Stimulated activated CD8-positive, alpha-beta memory T cell treated with anti-CD3 and anti-CD28 coated beads, Interleukin-2, amount 100 ng/mL, for 1 hour (primary cell): ENCODE measurements at regions not wholly inside any gene's neighbourhood (a gene's known extent, or its start where the extent isn't known, plus 50 kb on each side); places are given as distances from the start of the nearest gene placed in this dataset.

Experiments used
- DNase-seq, 2 donors: peaks; one replicate each; pipeline ENCODE4 v3.0.0-alpha.2; 2020; ENCODE audit warnings: low read depth in 2 of 2

DNA sequence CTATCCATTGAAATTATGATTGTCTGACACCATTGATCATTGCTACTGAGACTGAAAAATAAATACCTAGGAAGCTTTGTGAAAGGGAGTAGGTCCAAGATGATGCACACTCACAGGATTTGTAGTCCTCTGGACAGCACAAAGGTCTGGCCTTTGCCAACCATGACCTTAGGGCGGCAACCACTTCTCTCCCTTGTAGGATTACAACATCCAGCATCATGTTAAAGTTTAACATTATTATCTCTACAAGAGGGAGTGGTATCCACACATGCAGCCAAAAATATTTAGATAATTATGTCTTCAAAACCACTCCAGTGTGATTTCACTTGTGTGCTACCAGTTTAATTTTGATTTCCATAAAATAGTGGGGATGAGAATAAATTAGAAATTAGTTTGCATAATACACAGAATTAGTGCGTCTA is 51.1 kb upstream of the NHSL1 start:
- DNase-seq: no peak

DNA sequence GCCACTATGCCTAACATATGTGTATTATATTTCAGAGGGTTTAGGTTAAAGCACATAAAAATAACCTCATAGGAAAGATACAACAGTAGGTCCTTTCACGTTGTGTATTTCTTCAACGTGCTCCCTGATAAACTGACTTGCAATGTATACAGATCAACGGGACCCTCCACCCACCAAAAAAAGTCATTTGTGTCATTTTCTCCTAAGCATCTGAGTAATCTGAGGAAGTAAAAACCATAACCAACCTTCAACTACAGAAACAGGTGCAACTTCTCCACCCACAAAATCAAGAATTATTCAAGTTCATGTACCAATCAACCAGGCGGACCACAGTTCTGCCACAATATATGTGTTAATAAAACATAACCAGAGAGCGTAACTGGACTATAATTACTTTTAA is 54.9 kb upstream of the NHSL1 start:
- no peak for DNase-seq

DNA sequence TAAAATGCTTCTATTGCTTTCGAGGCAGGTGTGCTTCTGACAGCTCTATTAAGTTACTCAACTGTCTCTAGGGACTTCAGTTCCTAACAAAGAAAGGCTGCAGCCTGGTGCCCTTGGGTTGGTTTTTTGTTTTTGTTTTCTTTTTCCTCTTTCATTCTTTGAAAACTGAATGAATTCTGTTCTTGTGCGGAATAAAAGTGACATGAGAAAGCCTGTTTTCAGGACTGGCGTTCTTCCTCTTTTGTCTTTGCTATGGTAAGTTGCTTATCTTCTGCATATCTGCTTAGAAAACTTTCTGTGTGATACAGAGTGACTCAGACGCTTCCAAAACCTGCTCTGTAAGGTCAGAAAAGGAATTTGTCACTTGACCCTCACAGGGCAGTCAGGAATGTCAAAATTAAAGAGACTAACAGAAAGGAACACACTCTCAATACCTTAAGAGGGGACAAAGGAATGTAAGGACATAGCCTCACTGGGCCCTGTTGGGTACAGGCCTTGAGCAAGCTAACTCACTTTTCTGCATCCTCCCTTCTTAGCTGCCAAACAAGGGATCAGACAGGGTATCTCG is 56.2 kb upstream of the NHSL1 start:
- DNase-seq: no peak

DNA sequence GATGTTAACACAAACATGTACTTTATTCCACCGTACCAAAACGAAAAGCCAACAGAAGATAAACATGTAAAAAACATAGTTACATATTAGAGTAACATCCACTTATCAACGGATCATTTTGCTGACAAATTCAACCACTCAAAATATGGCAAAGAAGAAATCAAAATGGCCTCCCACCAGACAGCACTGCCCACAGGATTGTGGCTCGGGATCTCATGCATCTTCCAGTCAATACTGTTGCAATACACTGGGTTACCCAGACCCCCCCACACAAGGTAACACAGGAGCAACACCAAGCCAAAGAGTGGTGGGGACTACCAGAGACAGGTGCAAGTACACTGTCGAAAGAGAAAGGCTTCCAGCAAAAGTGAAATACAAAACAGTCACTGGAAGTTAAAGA is 57.9 kb upstream of the NHSL1 start:
- no peak for DNase-seq

DNA sequence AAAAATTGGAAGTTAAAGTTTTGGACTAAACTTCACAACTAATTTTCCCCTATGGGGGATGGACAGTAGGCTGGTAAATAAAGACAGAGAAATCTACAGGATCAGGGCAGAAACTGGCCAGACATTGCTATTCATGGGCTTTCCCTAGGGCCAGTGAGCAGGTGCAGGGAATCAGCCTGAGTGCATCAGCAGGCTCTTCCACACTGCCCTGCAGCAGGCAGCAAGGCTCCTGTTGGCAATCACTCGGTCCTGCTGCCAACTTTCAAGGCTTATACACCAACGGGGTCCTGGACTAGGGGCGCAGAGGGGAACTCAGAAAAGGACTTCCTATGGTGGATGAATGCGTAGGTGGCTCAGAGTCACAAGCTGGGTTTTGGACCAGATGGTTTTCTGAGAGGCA is 59.8 kb upstream of the NHSL1 start:
- DNase-seq: no peak

DNA sequence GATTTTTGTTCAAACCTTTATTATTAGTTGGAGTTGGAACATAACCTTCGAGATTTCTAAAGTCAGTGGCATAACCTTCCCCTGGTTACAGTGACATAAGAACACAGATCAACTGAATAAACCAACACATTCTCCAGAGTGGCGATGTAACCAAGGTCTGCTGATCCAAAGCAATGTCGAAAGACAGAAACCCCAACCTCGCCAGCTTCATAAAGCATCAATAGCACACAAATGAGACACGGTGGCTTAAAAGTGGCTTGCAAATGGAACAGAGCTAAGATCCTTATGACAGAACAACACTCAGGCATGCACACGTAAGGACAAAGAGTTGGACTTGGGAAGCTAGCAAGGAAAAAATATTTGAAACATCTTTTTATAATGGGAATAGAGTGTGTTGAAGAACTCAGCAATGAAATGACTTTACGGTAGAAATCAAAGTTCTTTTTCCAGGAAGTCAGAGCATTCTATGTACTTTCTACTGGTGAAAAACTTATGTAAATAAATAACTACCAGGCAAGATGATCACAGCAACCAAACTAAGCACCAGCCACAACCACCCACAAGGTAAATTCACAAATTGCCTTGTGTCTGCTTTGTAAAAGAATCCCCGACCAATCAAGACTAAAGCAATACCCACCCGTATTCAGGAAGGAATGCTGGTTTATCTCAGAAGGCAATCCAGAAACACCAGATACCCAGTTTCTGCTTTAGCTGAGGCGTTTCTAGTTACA is 61.0 kb upstream of the NHSL1 start:
- DNase-seq: no peak

DNA sequence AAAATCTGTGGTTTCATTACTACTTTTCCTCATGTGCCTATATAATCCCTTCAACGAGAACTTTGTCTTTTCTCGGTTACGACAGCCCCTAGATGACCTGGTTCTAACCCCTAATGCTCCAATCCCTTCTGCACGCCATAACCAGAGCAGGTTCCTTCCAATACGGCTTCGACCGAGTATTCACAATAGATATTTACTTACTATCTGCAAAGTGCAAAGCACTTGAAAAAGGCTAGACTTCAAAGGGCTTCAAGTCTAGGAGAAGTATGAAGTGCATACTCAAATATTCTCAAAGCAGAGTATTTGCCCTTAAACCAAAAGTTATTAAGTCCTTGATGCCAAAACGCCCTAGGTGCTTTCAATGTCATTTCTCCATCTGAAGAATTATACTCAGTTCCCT is 63.4 kb upstream of the NHSL1 start:
- DNase-seq: no peak

DNA sequence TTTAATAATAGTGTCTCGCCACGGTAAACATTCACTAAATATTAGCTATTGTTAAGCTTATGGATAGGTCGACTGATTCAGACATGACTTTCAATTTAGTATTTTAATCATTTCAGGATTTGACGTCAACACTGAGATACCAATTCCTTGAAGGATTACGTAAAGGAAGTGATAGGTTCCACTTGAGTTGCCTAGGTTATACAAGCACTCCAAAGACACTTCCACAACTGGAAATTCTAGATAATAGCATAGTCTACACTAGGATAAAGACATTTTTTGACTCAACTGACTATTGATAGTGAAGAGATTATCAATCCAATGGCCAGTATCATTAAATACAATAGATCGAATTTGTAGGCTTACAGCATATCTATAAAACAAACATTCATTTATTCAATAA is 63.9 kb upstream of the NHSL1 start:
- no peak for DNase-seq

DNA sequence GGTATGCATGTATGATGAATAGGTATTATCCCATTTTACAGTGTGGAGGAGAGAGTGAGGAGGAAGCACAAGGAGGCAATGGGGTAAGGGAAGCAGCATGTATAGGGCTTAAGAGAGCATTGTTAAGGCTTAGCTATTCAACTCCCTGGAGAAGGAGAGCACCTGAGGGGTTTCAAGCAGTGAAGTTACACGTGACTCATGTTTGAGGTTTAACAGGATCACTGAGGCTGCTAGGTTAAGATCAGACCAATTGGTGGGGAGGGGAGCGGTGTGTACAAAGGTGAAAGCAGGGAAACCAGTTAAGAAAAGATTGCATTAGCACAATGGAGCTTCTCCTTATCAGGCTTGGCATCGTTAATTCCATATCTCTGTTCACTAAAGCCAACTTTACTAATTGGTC is 64.4 kb upstream of the NHSL1 start:
- no peak for DNase-seq

DNA sequence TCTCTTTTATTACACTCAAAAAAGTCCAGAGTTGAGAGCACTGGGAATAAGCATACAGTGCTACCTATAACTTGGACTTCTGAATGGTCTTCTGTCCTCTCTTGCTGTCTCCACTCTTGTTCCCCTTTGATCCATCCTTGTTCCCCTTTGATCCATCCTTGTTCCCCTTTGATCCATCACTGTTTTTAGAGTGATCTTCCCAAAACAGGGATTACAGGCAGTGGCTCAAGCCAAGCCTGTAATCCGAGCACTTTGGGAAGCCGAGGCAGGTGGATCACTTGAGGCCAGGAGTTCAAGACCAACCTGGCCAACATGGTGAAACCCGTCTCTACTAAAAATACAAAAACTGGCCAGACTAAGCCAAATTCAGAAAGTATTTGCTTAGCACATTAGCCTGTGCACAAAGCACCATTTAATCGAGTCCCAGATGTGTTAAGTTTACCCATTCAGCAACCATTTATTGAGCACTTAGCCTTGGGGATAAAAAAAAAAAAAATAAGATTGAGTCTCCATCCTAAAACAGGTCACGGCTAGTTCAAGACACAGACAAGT is 65.0 kb upstream of the NHSL1 start:
- no peak for DNase-seq

DNA sequence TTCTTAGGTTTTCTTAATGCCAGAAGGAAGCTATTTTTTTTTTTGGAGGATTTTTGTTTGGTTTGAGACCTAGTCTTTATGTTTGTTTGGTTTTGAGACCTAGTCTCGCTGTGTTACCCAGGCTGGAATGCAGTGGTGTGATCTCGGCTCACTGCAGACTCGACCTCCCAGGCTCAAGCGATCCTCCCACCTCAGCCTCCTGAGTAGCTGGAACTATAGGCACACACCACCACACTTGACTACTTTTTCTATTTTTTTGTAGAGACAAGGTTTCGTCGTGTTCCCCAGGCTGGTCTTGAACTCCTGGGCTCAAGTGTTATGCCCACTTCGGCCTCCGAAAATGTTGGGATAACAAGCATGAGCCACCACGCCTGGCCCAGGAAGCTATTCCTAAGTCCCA is 67.8 kb upstream of the NHSL1 start:
- no peak for DNase-seq

DNA sequence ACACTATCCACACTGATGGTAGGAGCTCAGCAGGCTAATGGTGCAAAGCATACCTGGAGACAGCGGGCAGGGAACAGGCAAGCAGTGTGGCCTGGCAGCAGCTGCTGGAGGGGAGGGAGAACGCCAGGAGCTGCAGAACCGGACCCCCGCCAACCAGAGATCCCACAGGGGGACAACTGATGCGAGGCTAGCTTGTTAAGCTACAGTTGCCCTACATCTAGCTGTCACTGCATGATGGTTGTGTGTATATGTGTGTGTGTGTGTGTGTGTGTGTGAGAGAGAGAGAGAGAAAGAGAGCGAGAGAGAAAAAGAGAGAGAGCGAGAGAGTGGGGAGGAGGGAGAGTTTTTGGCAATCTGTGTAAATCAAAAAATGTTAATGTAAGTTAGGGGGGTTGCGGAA is 69.7 kb upstream of the NHSL1 start:
- no peak for DNase-seq

DNA sequence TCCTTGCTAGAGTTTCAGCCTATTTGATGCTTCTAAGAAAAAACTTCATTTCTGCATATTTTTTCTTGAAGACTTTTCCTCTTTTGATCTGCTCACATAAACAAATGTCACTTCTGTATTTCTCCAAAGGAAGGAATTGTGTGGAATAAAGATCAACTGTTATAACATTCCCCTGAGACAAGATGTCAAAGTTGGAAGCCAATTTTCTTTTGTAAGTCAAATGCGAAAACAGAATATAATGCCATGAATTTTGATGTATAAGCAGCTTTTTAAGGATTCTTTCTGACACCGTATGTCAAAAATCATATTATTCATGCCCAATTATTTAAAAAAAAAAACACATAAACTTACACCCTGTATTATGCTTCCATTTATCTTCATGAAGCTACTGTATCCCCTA is 70.3 kb upstream of the NHSL1 start:
- no peak for DNase-seq

DNA sequence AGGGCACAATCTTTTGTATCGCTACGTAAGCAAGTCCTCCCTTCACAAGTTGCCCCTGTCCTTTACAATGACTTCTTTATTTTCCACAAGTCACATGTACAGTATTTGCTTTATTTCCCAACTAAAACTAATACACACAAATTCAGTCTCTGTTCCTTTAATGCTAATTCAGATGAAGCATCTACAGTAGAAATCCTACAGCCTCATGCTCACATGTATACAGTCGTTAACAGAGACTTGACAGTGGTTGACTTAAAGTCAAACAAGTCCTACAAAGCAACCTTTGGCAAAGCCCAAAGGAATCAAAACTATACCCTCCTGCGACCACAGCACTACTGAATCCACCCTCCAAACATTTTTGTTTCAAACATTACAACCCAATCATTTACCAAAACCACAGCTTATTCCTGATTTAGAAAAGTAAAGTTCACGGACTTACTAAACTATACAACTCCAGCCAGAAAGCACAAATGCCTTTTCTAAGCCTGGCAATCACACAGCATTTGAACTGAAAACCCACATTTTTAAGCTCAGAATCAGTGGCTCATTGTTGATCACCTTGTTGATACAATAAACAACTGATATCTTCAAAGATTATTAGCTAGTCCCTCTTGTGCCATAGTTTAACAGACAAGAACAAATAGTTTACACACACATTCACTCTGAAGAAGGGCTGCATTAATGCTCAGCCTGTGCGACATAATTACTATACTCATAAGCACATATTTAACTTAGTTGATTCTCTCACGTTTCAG is 70.9 kb upstream of the NHSL1 start:
- DNase-seq: no peak

DNA sequence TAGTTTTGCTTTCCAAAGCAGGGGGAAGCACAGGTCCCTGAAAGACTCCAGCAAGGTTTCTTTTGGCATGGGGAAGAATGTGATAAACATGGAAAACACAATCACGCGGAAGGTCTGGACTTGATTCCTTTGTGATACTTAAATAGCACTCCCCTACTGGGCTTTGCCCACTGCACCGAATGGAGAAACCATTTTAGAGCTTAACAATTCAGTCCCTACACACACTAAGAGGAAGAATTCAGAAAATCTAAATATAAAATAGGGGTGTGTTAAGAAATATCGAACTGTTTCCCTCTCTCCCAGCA is 71.4 kb upstream of the NHSL1 start:
- DNase-seq: no peak

DNA sequence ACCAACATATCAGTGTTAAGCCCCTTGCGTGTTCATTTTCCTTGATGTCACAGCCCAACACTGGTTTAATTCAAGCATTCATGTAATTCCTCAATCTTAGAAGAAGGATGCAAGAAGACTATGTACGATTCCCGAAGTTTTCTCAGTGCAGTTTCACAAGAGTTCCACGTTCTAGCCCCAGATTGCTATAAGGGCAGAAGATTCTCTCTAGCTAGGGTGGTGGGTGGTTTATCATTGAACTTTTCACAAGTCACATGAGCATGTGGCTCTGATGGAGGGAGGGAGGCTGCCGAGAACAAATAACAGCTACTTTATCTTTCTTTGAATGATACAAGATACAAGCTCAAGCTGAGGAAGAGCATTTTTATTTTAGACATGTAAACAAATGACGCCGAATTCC is 71.9 kb upstream of the NHSL1 start:
- no peak for DNase-seq

DNA sequence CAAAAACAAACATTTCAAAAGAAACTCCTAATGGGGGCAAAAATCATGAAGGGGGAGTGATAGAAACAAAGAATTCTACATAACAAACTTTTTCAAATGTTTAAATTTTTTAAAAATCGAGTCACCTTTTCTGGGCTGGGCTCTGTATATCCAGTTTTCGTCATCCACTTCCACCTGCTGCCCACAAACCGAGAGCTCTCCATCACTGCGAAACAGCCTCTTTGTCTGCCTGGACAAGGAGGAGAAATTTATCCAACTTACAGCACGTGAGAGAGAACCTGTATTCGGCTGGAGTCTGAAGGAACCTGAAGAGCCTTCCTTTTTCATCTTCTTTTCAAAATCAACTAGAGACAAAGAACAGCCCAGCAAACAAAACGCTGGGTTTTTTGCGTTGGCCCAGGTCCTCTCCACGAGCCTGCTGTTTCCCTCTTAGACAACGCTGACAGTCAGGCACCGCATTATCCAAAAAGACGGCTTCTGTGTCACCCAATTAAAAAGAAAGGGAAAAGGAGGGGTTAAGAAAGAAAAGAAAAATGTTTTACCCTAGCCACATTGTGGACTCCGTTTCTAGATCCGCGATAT is 72.4 kb upstream of the NHSL1 start:
- no peak for DNase-seq

DNA sequence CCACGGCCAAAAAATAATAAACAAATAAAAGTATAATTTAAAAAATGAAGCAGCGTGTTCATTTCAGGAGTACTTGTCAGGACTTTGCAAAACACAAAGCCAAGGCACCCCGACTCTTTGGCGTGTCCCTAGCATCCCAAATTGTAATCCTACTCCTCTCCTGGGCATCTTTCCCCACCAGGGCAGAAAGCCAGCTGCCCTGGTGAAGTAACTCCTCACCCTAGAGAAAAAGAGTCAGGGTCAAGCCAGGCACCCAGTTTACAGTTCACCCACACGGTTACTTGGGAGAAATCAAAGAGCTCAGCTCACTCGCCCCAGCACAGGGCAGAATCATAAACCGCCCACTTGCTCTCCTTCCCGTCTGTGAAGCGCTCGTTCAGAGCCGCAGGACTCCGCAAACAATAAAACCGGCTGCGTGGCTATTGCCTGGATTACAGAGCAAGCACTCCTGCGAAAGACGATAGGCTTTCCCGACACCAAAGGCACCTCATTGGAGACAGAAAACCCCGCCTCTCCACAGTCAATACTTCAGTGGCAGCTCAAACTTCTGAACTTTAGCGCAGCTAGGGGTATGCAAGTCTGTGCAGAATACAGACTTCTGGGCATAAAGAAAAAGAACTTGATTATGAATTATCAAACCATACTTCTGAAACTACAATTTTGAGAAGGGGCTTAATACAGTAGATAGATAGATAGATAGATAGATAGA is 73.0 kb upstream of the NHSL1 start:
- no peak for DNase-seq

DNA sequence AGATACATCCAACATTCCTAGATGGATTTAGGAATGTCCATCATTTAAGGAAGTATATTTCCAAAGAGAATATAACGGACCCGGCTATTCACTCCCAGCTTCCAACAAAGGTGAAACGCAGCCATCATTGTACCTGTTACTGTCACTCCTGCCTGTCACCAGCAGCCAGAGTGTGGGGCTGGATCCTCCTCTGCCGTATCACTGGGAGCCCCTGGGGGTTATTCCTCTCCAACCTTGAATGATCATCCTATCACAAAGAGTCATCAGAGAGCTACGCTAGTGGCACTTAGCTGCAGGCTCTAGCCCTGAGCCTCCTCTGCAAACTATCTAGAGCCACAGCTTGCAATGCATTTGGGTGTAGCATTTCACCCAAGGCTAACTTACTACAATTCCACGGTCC is 73.6 kb upstream of the NHSL1 start:
- no peak for DNase-seq

DNA sequence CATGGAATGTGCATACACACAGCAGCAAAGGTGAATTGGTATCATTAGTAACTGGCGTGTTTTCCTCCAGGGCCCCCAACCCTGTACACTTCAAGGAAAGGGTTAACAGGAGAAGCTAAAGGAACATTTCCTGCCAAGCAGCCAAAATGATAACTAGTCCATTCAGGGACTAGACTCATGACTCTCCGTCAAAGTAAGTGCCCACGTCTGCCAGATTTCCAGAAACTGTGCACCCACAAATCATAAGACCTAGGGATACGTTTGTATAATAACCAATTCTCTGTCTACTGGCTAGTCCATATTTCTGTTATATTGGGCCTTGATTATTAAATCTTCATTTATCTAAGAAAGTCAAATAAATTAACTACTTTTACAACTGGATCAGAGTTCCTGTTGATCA is 76.0 kb upstream of the NHSL1 start:
- DNase-seq: no peak

DNA sequence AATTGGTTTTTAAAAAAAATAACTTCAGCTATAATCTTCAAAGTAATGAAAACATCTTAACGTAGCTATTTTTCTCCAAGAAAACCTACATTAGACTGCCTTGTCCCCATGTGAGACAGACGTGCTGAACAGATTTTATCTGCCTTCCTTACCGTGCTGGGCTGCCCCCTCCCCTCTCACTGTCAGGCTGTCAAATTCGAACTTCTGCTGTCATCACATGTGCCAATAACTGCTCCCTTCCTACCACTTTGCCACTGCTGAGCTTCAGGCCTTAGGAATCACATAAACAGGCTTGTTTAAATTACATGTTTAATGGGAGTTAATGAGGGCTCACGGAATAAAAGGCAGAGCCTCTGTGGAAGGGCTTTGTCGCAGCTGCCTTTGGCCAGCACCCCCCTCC is 77.0 kb upstream of the NHSL1 start:
- no peak for DNase-seq
